ENCODE measurements at regions not wholly inside any gene's neighbourhood (a gene's known extent, or its start where the extent isn't known, plus 50 kb on each side); places are given as distances from the start of the nearest gene placed in this dataset.

GRCh38 chr1:81369833-81370232 lies 430.9 kb upstream of the ADGRL2 start:
- Histone ChIP-seq H3K4me1 (ENCODE audit: control insufficient read depth in 4 of 4, insufficient read depth in 4 of 4, low read length in 3 of 4) (no peaks in the 10 kb centered on the region), H3K27me3 (ENCODE audit: control insufficient read depth in 4 of 4, insufficient read depth in 4 of 4, low read length in 3 of 4) (no peaks in the 10 kb centered on the region), H3K9ac (ENCODE audit: low read depth in 1 of 2, low read length in 2 of 2) (no peak overlapping the region), H3K36me3 (ENCODE audit: control insufficient read depth in 4 of 4, insufficient read depth in 3 of 4, low read depth in 1 of 4, low read length in 3 of 4) (no peaks in the 10 kb centered on the region), H3K9me3 (ENCODE audit: control insufficient read depth in 4 of 4, low read length in 3 of 4) (no peaks in the 10 kb centered on the region), H3K27ac (ENCODE audit: low read depth in 1 of 2, low read length in 2 of 2) (no peak overlapping the region), H3K4me3 (ENCODE audit: low read depth in 1 of 3, low read length in 3 of 3) (no peak overlapping the region)
- TF ChIP-seq FOXA2 (IDR thresholded peaks at IDR 0.05) (no peak), YY1 (IDR thresholded peaks at IDR 0.05) (no peak), GABPA (IDR thresholded peaks at IDR 0.05 in 1 of 2, conservative IDR thresholded peaks at IDR 0.05 in 1 of 2) (no peak), ATF3 (IDR thresholded peaks at IDR 0.05) (no peak), CTCF (IDR thresholded peaks at IDR 0.05; ENCODE audit: low read depth, low read length, missing input control) (no peak), FOXA1 (IDR thresholded peaks at IDR 0.05) (no peak), HNF4G (IDR thresholded peaks at IDR 0.05) (no peak), JUND (IDR thresholded peaks at IDR 0.05) (no peak), RXRA (IDR thresholded peaks at IDR 0.05) (no peak), SP1 (IDR thresholded peaks at IDR 0.05) (no peak), EGR1 (IDR thresholded peaks at IDR 0.05; ENCODE audit: low read depth in 2 of 2) (no peak), ZBTB33 (IDR thresholded peaks at IDR 0.05) (no peak), NR2F2 (IDR thresholded peaks at IDR 0.05) (no peak), RAD21 (IDR thresholded peaks at IDR 0.05) (no peak), HNF4A (conservative IDR thresholded peaks at IDR 0.05) (no peak), MAX (IDR thresholded peaks at IDR 0.05) (no peak), REST (IDR thresholded peaks at IDR 0.05) (no peak), TAF1 (conservative IDR thresholded peaks at IDR 0.05) (no peak)
- no peak for DNase-seq (ENCODE audit: low spot score)

GRCh38 chr1:81366173-81366572 lies 434.6 kb upstream of the ADGRL2 start:
- H3K4me3 ChIP-seq (ENCODE audit: low read depth in 1 of 3, low read length in 3 of 3) = no peak overlapping the region
- no peak overlapping the region for H3K9ac ChIP-seq (ENCODE audit: low read depth in 1 of 2, low read length in 2 of 2)
- H3K9me3 ChIP-seq (ENCODE audit: control insufficient read depth in 4 of 4, low read length in 3 of 4) = no peaks in the 10 kb centered on the region
- DNase-seq (ENCODE audit: low spot score) = no peak
- no peaks in the 10 kb centered on the region for H3K27me3 ChIP-seq (ENCODE audit: control insufficient read depth in 4 of 4, insufficient read depth in 4 of 4, low read length in 3 of 4)
- no peaks in the 10 kb centered on the region for H3K36me3 ChIP-seq (ENCODE audit: control insufficient read depth in 4 of 4, insufficient read depth in 3 of 4, low read depth in 1 of 4, low read length in 3 of 4)
- H3K4me1 ChIP-seq (ENCODE audit: control insufficient read depth in 4 of 4, insufficient read depth in 4 of 4, low read length in 3 of 4) = no peaks in the 10 kb centered on the region
- H3K27ac ChIP-seq (ENCODE audit: low read depth in 1 of 2, low read length in 2 of 2) = no peak overlapping the region
- no peak for TF ChIP-seq EGR1 (IDR thresholded peaks at IDR 0.05; ENCODE audit: low read depth in 2 of 2)
- no peak for TF ChIP-seq YY1 (IDR thresholded peaks at IDR 0.05)
- TF ChIP-seq RXRA (IDR thresholded peaks at IDR 0.05) = no peak
- no peak for TF ChIP-seq ZBTB33 (IDR thresholded peaks at IDR 0.05)
- TF ChIP-seq TAF1 (conservative IDR thresholded peaks at IDR 0.05) = no peak
- TF ChIP-seq CTCF (IDR thresholded peaks at IDR 0.05; ENCODE audit: low read depth, low read length, missing input control) = no peak
- no peak for TF ChIP-seq JUND (IDR thresholded peaks at IDR 0.05)

Data from liver (tissue), 7 donors.